ENCODE measurements at regions not wholly inside any gene's neighbourhood (a gene's known extent, or its start where the extent isn't known, plus 50 kb on each side); places are given as distances from the start of the nearest gene placed in this dataset.
"Not testable (repeated sequence)": the region's sequence is repeated elsewhere in the genome, so short reads cannot be mapped to it uniquely, and the experiment has no call there.

DNA sequence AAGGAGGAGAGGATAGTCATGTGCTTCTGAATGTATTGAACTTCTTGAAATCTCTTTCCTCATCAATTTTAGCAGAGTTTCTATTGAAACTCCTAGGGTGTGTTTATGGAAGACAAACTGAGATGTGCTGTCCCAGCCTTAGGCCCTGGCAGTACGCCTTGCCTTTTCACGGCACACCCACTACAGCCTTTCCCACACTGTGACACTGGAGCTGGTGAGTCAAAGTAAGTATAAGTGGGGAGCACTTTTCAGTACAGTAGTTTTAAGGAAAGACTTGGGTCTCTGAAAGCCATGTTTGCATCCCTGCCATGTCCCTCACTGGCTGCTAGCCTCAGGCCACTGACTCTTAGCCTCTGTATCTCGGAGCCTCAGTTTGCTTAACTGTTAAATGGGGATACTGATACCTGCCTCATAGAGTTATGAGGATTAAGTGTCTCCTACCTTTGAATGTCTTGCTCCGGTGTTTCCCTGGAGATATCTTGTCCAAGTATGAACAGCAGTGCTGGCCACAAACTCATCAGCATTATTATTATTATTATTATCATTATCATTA is 144.7 kb upstream of the CRHR1 start:
- no peaks in the 10 kb centered on the region for H3K4me1 ChIP-seq
- no peak overlapping the region for H3K4me3 ChIP-seq
- DNase-seq = no peak
- H3K27me3 ChIP-seq = no peaks in the 10 kb centered on the region
- WGBS, 2 donors = 92 to 95% methylated on average over 4 of the region's 4 CpGs
- H3K27ac ChIP-seq = no peak overlapping the region
- ATAC-seq = no peak
- no peaks in the 10 kb centered on the region for H3K9me3 ChIP-seq
- TF ChIP-seq, protein P1, sequence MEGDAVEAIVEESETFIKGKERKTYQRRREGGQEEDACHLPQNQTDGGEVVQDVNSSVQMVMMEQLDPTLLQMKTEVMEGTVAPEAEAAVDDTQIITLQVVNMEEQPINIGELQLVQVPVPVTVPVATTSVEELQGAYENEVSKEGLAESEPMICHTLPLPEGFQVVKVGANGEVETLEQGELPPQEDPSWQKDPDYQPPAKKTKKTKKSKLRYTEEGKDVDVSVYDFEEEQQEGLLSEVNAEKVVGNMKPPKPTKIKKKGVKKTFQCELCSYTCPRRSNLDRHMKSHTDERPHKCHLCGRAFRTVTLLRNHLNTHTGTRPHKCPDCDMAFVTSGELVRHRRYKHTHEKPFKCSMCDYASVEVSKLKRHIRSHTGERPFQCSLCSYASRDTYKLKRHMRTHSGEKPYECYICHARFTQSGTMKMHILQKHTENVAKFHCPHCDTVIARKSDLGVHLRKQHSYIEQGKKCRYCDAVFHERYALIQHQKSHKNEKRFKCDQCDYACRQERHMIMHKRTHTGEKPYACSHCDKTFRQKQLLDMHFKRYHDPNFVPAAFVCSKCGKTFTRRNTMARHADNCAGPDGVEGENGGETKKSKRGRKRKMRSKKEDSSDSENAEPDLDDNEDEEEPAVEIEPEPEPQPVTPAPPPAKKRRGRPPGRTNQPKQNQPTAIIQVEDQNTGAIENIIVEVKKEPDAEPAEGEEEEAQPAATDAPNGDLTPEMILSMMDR (IDR thresholded peaks at IDR 0.05) = no peak
- no peak for TF ChIP-seq POLR2A (IDR thresholded peaks at IDR 0.05)
- intact Hi-C loops (cut with DNase I) = no loop called here
- peaks cover 0 to 6% of the 10 kb centered on the region in 2 donors for H3K36me3 ChIP-seq (replicated peaks in 1 of 2; ENCODE audit: insufficient read depth in 1 of 2, low read depth in 2 of 2)

DNA sequence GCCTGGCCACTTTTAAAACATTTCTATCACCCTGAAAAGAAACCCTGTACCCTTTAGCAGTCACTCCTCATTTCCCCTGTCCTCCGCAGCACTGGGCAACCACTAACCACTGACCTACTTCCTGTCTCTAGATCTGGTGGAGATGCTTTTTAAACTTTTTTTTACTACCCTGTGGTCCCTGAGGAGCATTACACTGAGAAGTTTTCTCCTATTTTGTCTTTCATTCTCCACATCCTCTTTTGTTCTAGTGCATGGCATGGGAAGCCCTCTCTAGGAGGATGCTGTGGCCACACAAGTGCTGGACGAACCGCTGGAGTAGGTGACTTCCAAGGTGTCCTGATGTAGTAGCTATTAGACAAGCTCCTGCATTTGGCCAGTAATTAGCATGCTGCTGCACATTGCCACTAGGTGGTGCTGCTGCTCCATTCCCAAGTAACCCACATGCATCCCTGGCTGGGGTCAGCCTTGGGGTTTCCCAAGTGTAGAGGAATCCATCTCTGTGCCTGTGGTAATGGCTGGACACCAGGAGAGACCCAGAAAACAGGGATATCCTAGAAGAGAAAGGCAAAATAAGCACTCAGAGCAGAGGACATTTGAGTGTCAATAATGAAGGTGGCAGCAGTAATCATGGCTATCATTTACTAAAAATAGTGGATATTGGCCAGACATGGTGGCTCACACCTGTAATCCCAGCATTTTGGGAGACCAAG is 143.8 kb upstream of the CRHR1 start:
- peak; percentile 84 for ATAC-seq
- peak; percentile 72 to 78 (median 75) for DNase-seq

DNA sequence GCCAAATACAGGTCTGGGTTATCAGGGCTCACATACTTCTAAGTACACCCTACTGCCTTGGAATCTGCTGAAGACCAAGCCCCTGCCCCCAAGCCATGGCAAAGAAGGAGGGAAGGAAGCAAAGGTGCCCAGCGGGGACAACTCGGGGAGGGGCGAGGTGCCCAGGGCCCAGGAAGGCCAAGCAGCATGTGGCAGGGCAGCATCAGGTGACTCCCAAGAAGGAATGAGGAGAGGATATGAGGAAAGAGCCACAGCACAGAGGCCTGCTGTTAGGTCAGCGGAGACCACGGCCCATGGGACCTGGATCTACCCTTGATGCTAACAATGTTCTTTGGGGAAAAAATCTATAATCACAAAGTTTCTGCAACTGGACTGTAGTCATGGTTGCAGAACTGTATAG is 142.6 kb upstream of the CRHR1 start:
- DNase-seq (no peak), ATAC-seq (no peak)
- Histone ChIP-seq H3K36me3 (replicated peaks in 1 of 2; ENCODE audit: insufficient read depth in 1 of 2, low read depth in 2 of 2) (peaks cover 0 to 3% of the 10 kb centered on the region in 2 donors), H3K27ac (no peak overlapping the region), H3K27me3 (no peaks in the 10 kb centered on the region), H3K4me1 (no peaks in the 10 kb centered on the region), H3K4me3 (no peak overlapping the region), H3K9me3 (no peaks in the 10 kb centered on the region)
- 60 to 65% methylated on average over 5 of the region's 5 CpGs for WGBS, 2 donors
- intact Hi-C loops (cut with DNase I) = loop anchor here (5.0 kb wide), 1 partner anchor 191 kb away; no protein-coding TSS in a partner anchor
- TF ChIP-seq, protein P1 (IDR thresholded peaks at IDR 0.05) = no peak

More for the DNA sequence above, 143.8 kb upstream of the CRHR1 start:
- H3K4me1 ChIP-seq = no peaks in the 10 kb centered on the region
- H3K4me3 ChIP-seq = no peak overlapping the region
- H3K9me3 ChIP-seq = no peaks in the 10 kb centered on the region
- 15 to 18% methylated on average over 3 of the region's 3 CpGs for WGBS, 2 donors
- no peak overlapping the region for H3K27ac ChIP-seq
- H3K36me3 ChIP-seq (replicated peaks in 1 of 2; ENCODE audit: insufficient read depth in 1 of 2, low read depth in 2 of 2) = peaks cover 0 to 6% of the 10 kb centered on the region in 2 donors
- TF ChIP-seq, protein P1 (IDR thresholded peaks at IDR 0.05) = peak; percentile 93 to 97 (median 95)
- TF ChIP-seq POLR2A (IDR thresholded peaks at IDR 0.05) = no peak
- intact Hi-C loops (cut with DNase I) = loop anchor here (5.0 kb wide), 1 partner anchor 192 kb away; no protein-coding TSS in a partner anchor
- H3K27me3 ChIP-seq = no peaks in the 10 kb centered on the region

DNA sequence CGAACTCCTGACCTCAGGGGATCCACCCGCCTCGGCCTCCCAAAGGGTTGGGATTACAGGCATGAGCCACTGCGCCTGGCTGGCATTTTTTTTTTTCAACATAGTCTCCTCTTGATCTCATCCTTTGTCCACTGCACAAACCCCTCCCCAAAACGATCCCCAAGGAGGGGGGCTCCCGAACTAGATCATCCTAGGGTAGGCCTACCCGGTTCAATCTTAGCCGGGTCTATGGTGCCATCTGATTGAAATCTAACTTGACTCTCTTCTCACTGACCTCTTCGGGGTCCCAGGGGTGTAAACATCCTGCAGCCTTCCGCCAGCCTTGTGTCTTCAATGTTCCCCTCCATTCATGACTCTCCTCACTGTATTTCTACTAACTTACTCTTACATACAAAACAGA is 140.5 kb upstream of the CRHR1 start:
- DNase-seq (no peak), ATAC-seq (no peak)
- Histone ChIP-seq H3K4me1 (no peaks in the 10 kb centered on the region), H3K36me3 (replicated peaks in 1 of 2; ENCODE audit: insufficient read depth in 1 of 2, low read depth in 2 of 2) (peaks cover 0 to 3% of the 10 kb centered on the region in 2 donors), H3K27ac (no peak overlapping the region), H3K27me3 (no peaks in the 10 kb centered on the region), H3K9me3 (no peaks in the 10 kb centered on the region), H3K4me3 (no peak overlapping the region)
- TF ChIP-seq POLR2A (IDR thresholded peaks at IDR 0.05) = no peak
- TF ChIP-seq, protein P1 (IDR thresholded peaks at IDR 0.05) = no peak
- intact Hi-C loops (cut with DNase I) = loop anchor here (5.0 kb wide), 1 partner anchor 189 kb away; no protein-coding TSS in a partner anchor
- 75 to 81% methylated on average over 10 of the region's 10 CpGs for WGBS, 2 donors

GRCh38 chr17:45644637-45645036 is 139.5 kb upstream of the CRHR1 start:
- intact Hi-C loops (cut with DNase I) = loop anchor here (5.0 kb wide), 1 partner anchor 188 kb away; no protein-coding TSS in a partner anchor
- not testable (repeated sequence) for DNase-seq; ATAC-seq; H3K27me3 ChIP-seq; H3K4me3 ChIP-seq; H3K27ac ChIP-seq; H3K36me3 ChIP-seq (replicated peaks in 1 of 2; ENCODE audit: insufficient read depth in 1 of 2, low read depth in 2 of 2); H3K9me3 ChIP-seq; H3K4me1 ChIP-seq
- 73 to 75% methylated on average over 1 of the region's 1 CpG for WGBS, 2 donors
